A673 (cell line): ENCODE measurements at regions not wholly inside any gene's neighbourhood (a gene's known extent, or its start where the extent isn't known, plus 50 kb on each side); places are given as distances from the start of the nearest gene placed in this dataset.

Source experiments
- BruUV-seq: library from RNA; stranded (reverse); fragments of 400-500 nt; replicated peaks from 2 replicates; lab custom pipeline; 2021; lab: Mats Ljungman, UMichigan
- CTCF ChIA-PET: fragments of 300-600 bp; sonication (Branson Sonifier 250); formaldehyde crosslinking; loops from one replicate; lab custom pipeline; 2022; ENCODE audit warnings: antibody characterized with exemption; lab: Charles Lee
- POLR2A ChIA-PET: fragments of 300-600 bp; sonication (Branson Sonifier 250); formaldehyde crosslinking; loops from one replicate; lab custom pipeline; 2022; ENCODE audit warnings: antibody characterized with exemption; ENCODE audit not compliant: low non-redundant PET; lab: Charles Lee
- DNase-seq: peaks from one replicate; pipeline ENCODE4 v3.0.0-alpha.2; 2015; ENCODE audit warnings: low spot score
- H3K27ac ChIP-seq: fragments of 200-600 bp; sonication (generic); 2 replicates; pipeline ENCODE4 v1.5.1; 2016; ENCODE audit warnings: mixed run types, low read depth, mild to moderate bottlenecking, mixed read lengths, antibody characterized with exemption, low read length; ENCODE audit not compliant: poor library complexity, severe bottlenecking
- H3K27me3 ChIP-seq: fragments of 200-600 bp; sonication (generic); replicated peaks from 2 replicates; pipeline ENCODE4 v1.6.1; 2017; ENCODE audit warnings: mixed run types, low read depth, mild to moderate bottlenecking, mixed read lengths, antibody characterized with exemption, low read length; ENCODE audit not compliant: insufficient read depth, poor library complexity
- H3K36me3 ChIP-seq: fragments of 200-600 bp; sonication (generic); 2 replicates; pipeline ENCODE4 v1.6.1; 2016; ENCODE audit warnings: mixed run types, mild to moderate bottlenecking, mixed read lengths, antibody characterized with exemption, low read length; ENCODE audit not compliant: insufficient read depth, poor library complexity, severe bottlenecking
- H3K4me1 ChIP-seq: fragments of 200-600 bp; sonication (generic); 2 replicates; pipeline ENCODE4 v1.6.1; 2017; ENCODE audit warnings: mixed run types, mild to moderate bottlenecking, mixed read lengths, antibody characterized with exemption, low read length; ENCODE audit not compliant: insufficient read depth, poor library complexity, severe bottlenecking
- H3K4me3 ChIP-seq: fragments of 200-600 bp; sonication (generic); 2 replicates; pipeline ENCODE4 v1.5.1; 2016; ENCODE audit warnings: low read depth, mixed run types, mild to moderate bottlenecking, mixed read lengths, low read length; ENCODE audit not compliant: poor library complexity, severe bottlenecking
- H3K9me3 ChIP-seq: fragments of 200-600 bp; sonication (generic); 2 replicates; pipeline ENCODE4 v1.6.1; 2016; ENCODE audit warnings: mixed run types, low read depth, mild to moderate bottlenecking, mixed read lengths, antibody characterized with exemption, low read length; ENCODE audit not compliant: poor library complexity, severe bottlenecking
- CTCF ChIP-seq: fragments of 300-800, 200-600 bp; sonication (generic); conservative IDR thresholded peaks from 2 replicates; pipeline ENCODE4 v1.5.1; 2017; ENCODE audit warnings: low read depth, mild to moderate bottlenecking, antibody characterized with exemption, low read length, moderate library complexity, mixed read lengths
- EZH2 ChIP-seq: fragments of 200-600 bp; sonication (generic); IDR thresholded peaks from 2 replicates; pipeline ENCODE4 v1.6.1; 2017; ENCODE audit warnings: borderline replicate concordance, low read depth, mild to moderate bottlenecking, mixed read lengths, antibody characterized with exemption, low read length; ENCODE audit not compliant: poor library complexity, severe bottlenecking
- intact Hi-C: fragments of 100-400 bp; cut with micrococcal nuclease; formaldehyde crosslinking; loops from one replicate; pipeline ENCODE4 v1.10.0; 2022; ENCODE audit not compliant: unreplicated experiment

GRCh38 chr2:120979398-120979797, 243.7 kb downstream of the GLI2 start:
- no TSS peak for BruUV-seq
- CTCF ChIA-PET: no interaction called here
- H3K4me1 ChIP-seq: no peaks in the 10 kb centered on the region

GRCh38 chr2:120979921-120980320, 244.3 kb downstream of the GLI2 start:
- no TSS peak for BruUV-seq
- Histone ChIP-seq H3K36me3 (no peaks in the 10 kb centered on the region), H3K4me1 (no peaks in the 10 kb centered on the region), H3K27ac (no peak overlapping the region), H3K27me3 (no peaks in the 10 kb centered on the region), H3K4me3 (no peak overlapping the region), H3K9me3 (no peaks in the 10 kb centered on the region)
- CTCF ChIA-PET: no interaction called here
- no peak for DNase-seq
- POLR2A ChIA-PET: no interaction called here
- intact Hi-C loops: no loop called here
- TF ChIP-seq CTCF (no peak), EZH2 (no peak)

More at GRCh38 chr2:120979398-120979797, 243.7 kb downstream of the GLI2 start:
- no peaks in the 10 kb centered on the region for H3K36me3 ChIP-seq
- intact Hi-C loops: no loop called here
- no peak overlapping the region for H3K27ac ChIP-seq
- H3K27me3 ChIP-seq: no peaks in the 10 kb centered on the region
- POLR2A ChIA-PET: no interaction called here
- no peak overlapping the region for H3K4me3 ChIP-seq
- DNase-seq: no peak
- H3K9me3 ChIP-seq: no peaks in the 10 kb centered on the region
- TF ChIP-seq EZH2: no peak
- TF ChIP-seq CTCF: no peak

- DNase-seq: no peak
- Histone ChIP-seq H3K9me3 (no peaks in the 10 kb centered on the region), H3K36me3 (no peaks in the 10 kb centered on the region), H3K4me1 (no peaks in the 10 kb centered on the region), H3K4me3 (no peak overlapping the region), H3K27me3 (no peaks in the 10 kb centered on the region), H3K27ac (no peak overlapping the region)
- ChIA-PET POLR2A (no interaction called here), CTCF (no interaction called here)
- no TSS peak for BruUV-seq
- intact Hi-C loops: no loop called here
- TF ChIP-seq EZH2 (no peak), CTCF (no peak)
Measured at GRCh38 chr2:120981443-120981842, 245.8 kb downstream of the GLI2 start.
